ENCODE measurements at regions not wholly inside any gene's neighbourhood (a gene's known extent, or its start where the extent isn't known, plus 50 kb on each side); places are given as distances from the start of the nearest gene placed in this dataset.

- TF ChIP-seq, protein P1, sequence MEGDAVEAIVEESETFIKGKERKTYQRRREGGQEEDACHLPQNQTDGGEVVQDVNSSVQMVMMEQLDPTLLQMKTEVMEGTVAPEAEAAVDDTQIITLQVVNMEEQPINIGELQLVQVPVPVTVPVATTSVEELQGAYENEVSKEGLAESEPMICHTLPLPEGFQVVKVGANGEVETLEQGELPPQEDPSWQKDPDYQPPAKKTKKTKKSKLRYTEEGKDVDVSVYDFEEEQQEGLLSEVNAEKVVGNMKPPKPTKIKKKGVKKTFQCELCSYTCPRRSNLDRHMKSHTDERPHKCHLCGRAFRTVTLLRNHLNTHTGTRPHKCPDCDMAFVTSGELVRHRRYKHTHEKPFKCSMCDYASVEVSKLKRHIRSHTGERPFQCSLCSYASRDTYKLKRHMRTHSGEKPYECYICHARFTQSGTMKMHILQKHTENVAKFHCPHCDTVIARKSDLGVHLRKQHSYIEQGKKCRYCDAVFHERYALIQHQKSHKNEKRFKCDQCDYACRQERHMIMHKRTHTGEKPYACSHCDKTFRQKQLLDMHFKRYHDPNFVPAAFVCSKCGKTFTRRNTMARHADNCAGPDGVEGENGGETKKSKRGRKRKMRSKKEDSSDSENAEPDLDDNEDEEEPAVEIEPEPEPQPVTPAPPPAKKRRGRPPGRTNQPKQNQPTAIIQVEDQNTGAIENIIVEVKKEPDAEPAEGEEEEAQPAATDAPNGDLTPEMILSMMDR (IDR thresholded peaks at IDR 0.05; ENCODE audit: borderline replicate concordance, extremely low read depth, low read length, poor library complexity, severe bottlenecking): no peak
- TF ChIP-seq EZH2 (IDR thresholded peaks at IDR 0.05; ENCODE audit: borderline replicate concordance, low read depth, low read length, severe bottlenecking): no peak
Measured at GRCh38 chr3:10616321-10616720, 110.9 kb upstream of the ATP2B2 start.
